GM21528 (cell line): ENCODE measurements at regions not wholly inside any gene's neighbourhood (a gene's known extent, or its start where the extent isn't known, plus 50 kb on each side); places are given as distances from the start of the nearest gene placed in this dataset.
"Not testable (repeated sequence)": the region's sequence is repeated elsewhere in the genome, so short reads cannot be mapped to it uniquely, and the experiment has no call there.

ENCODE experiments used
- ATAC-seq: cut with Tn5 transposase; IDR thresholded peaks from one replicate; pipeline ENCODE4 v1.9.1; 2021; ENCODE audit warnings: mild to moderate bottlenecking, moderate library complexity; ENCODE audit not compliant: unreplicated experiment, low FRiP score

DNA sequence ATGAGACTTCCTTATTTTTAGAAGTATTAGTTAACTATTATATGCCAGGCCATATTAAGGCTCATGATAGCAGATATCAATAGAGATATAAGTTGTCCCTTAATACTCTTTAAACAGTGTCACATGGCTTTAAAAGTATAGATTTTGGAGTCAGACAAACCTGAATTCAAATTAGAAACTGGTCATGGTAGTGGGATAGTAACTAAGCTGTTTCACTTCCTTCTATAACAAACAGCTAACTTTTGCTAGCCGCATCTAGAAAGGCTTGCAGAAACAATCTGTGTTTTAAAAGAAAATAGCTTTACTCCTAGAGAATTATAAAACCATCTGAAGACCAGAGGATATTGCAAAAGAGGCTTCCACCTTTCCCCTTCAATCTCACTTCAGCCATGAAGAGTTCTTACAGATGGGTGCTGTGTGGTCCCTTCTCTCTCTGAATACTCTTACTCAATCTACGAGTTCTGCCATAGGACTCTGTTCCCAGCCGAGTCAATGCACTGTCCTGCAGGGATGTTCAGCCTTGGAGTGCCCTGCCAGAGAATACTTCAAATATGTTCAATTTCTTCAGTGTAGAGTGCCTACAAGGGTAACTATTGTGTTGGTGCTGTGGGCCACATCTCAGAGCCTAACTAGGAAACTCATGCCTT is 810.2 kb downstream of the EFNA5 start:
- no peak for ATAC-seq

- no peak for ATAC-seq
These were observed 812.1 kb downstream of the EFNA5 start for GRCh38 chr5:106858616-106859015.

DNA sequence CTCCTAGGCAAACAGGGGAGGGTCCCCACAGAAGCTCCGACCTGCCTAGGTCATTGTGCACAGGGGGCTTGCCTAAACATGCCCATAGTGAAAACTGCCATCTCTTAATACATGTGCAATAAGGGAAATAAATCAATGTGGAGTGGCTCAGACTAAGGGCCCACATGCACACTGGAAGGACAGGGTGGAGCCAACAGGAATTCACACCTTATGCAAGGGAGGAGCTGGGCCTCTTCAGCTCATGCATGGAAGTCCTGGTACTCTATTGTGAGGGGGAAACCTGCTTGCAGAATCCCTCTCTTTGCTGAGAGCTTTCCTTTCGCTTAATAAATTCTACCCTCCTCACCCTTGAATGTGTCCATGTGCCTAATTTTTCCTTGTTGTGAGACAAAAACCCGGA is 815.8 kb downstream of the EFNA5 start:
- ATAC-seq: no peak

- no peak for ATAC-seq
These were observed 816.5 kb downstream of the EFNA5 start for GRCh38 chr5:106854105-106854687.

GRCh38 chr5:106853266-106853665 is 817.5 kb downstream of the EFNA5 start:
- no peak for ATAC-seq

DNA sequence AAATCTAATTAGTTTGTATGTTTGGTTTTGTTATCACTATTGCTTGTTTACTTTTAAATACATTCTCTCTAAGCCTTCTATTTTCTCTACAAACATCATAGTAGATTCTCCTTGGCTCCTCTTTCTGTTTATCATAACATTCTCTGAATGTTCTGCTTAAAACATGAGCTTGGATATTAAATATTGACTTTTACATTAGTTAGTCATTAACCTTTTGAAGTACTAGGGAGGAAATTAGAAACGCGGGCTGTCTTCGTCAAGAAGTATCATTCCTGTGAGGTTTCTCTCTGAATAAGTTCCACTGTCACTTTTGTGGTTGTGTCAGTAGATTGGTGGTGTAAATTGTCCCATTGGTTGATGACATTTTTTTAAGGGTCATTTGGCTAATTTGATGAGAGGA is 821.5 kb downstream of the EFNA5 start:
- no peak for ATAC-seq

DNA sequence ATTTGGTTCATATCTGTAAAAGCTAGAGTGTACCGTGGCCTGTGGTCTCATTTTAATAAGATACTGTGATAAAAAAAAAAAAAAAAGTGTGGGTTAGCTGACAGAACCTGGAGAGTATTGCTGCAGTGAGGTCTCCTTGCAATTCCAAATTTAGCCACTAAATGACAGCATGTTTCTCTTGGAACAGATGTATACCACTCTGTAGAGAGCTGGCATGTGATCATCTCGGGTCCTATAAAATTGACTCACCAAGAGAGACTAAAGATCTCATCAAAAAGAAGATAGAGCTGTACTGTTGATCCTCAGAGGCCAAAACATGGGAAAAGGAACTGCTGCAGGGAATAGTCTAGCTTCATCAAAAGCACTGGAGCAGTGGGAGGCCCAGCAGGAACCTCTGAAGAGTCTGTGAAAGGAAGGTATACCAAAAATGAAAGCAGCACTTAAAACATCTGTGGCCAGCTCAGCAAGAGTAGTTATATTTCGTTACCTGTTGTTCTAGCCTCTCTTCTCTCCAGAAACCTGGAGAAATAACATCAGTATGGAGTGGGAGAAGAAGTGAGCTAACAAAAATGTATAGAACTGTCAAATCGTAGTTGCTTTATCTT is 826.8 kb downstream of the EFNA5 start:
- ATAC-seq: no peak

GRCh38 chr5:106833517-106833916 is 837.2 kb downstream of the EFNA5 start:
- no peak for ATAC-seq

GRCh38 chr5:106827061-106827460 is 843.7 kb downstream of the EFNA5 start:
- no peak for ATAC-seq

DNA sequence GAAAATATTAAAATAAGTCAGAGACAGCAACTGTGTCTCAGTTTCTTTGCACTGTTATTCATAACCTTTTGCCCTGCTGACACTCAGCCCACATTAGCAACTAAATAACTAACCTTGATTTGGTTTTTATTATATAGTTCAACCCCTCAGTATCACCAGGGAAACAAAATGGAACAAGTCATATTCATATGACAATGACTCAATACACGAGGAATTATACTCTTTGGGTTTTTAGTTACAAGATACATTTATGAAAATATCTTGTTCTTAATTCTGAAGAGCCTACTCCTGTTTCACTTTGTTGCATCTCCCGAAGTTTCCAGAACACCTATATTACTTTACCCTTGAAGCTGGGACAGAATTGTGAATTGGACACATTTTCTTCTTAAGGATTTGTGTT is 845.4 kb downstream of the EFNA5 start:
- ATAC-seq: no peak

GRCh38 chr5:106822851-106823250 is 847.9 kb downstream of the EFNA5 start:
- ATAC-seq: no peak

DNA sequence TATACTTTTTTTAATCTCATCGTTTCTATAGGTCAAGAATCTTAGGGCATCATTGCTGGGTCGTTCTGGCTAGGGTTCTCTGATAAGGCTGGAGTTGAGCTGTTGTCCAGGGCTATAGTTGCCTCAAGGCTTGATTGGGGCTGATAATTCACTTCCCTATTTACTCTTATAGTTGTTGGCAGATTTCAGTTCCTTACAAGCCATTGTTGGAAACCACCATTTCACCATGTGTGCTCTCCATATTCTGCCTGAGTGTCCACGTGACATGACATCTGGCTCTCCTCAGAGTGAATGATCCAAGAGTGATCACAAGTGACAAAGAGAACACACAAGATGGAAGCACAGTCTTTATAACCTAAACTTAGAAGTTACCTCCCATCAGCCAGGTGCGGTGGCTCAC is 852.2 kb downstream of the EFNA5 start:
- ATAC-seq: no peak

GRCh38 chr5:106814961-106815360 is 855.8 kb downstream of the EFNA5 start:
- no peak for ATAC-seq

- no peak for ATAC-seq
These were observed 869.2 kb downstream of the EFNA5 start for GRCh38 chr5:106801554-106801953.

GRCh38 chr5:106797996-106798395 is 872.7 kb downstream of the EFNA5 start:
- ATAC-seq: no peak

DNA sequence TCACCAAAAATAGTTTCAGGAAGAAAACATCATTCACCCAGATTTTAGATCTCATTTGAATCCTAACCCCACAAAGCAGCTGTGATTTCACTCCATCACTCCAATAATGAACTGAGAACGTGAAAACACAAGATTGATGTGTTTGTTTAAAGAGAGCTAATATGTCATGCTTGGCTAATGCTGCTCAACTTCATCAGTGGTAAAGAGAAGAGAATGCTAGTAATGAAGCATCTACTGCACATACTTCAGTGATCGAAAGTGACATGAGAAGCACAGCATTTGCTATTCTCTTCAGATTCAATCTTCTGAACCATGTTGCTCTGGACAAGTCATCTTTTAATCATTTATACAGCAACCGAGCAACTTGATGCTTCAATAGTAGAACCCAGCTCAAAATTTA is 874.7 kb downstream of the EFNA5 start:
- ATAC-seq: no peak

DNA sequence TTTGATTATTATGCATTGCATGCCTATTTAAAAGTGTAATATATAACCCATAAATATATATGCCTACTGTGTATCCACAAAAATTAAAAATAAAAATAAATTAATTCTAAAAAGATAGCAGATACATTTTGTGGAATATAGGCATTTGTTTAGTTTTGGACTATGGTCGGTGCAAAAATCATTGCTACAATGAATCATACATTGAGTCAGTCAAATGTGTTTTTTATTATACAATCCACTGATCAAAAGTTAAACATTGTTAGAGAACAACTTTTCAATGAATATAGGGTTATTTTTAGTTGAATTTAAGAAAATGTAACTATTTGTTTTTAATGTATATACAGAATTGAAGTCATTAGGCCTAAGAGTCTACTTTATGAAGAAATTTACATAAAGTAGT is 885.9 kb downstream of the EFNA5 start:
- ATAC-seq: no peak

- no peak for ATAC-seq
These were observed 890.4 kb downstream of the EFNA5 start for GRCh38 chr5:106780355-106780754.

DNA sequence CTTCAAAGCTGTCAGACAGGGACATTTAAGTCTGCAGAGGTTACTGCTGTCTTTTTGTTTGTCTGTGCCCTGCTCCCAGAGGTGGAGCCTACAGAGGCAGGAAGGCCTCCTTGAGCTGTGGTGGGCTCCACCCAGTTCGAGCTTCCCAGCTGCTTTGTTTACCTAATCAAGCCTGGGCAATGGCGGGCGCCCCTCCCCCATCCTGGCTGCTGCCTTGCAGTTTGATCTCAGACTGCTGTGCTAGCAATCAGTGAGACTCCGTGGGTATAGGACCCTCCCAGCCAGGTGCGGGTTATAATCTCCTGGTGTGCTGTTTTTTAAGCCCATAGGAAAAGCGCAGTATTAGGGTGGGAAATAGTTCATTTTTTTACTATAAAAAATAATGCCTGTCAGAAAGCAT is 894.2 kb downstream of the EFNA5 start:
- not testable (repeated sequence) for ATAC-seq

GRCh38 chr5:106768392-106768791 is 902.3 kb downstream of the EFNA5 start:
- no peak for ATAC-seq

DNA sequence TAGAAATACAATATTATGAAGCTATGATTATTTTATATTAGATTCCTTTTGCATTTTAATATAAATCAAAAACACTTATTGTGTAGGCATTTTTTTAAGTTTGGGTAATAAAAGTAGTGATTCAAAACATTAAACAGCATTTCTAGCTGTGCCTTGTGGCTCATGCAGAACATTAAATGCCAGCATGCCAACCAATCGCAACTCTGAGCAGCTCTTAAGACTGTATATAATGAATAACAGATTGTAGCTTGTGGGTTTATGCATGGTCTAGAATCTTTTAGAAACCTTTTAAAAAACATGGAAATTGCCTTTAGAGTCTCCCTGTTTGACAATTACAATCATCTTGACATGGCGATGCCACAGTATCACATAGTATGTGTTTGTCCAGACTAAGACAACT is 903.8 kb downstream of the EFNA5 start:
- no peak for ATAC-seq

- ATAC-seq: no peak
These were observed 911.2 kb downstream of the EFNA5 start for GRCh38 chr5:106759581-106759980.
